ENCODE measurements at regions not wholly inside any gene's neighbourhood (a gene's known extent, or its start where the extent isn't known, plus 50 kb on each side); places are given as distances from the start of the nearest gene placed in this dataset.
"Not testable (repeated sequence)": the region's sequence is repeated elsewhere in the genome, so short reads cannot be mapped to it uniquely, and the experiment has no call there.

DNA sequence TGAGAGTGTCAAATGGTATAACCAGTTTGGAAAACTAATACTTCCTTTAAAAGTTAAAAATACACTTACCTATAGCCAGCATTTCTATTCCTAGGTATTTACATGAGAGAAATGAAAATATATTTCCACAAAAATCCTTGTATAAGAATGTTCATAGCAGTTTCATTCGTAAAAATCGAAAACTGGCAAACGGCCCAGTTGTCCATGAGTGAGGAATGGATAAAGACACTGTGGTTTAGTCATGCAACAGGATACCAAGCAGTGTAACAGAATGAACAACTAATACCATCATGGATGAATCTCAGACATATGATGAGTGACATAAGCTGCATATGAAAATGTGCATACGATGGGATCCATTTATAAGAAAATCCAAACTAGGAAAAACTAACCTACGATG, 136.7 kb downstream of the MACROH2A1 start:
- DNase-seq (ENCODE audit: low read depth in 1 of 2, low spot score in 2 of 2): no peak
- no peak overlapping the region for H3K4me3 ChIP-seq
- H3K27me3 ChIP-seq (replicated peaks): no peaks in the 10 kb centered on the region
- H3K36me3 ChIP-seq: no peaks in the 10 kb centered on the region
- H3K4me1 ChIP-seq (replicated peaks): peaks cover 28% of the 10 kb centered on the region
- H3K9me3 ChIP-seq (replicated peaks): no peaks in the 10 kb centered on the region
- no peak overlapping the region for H3K27ac ChIP-seq

DNA sequence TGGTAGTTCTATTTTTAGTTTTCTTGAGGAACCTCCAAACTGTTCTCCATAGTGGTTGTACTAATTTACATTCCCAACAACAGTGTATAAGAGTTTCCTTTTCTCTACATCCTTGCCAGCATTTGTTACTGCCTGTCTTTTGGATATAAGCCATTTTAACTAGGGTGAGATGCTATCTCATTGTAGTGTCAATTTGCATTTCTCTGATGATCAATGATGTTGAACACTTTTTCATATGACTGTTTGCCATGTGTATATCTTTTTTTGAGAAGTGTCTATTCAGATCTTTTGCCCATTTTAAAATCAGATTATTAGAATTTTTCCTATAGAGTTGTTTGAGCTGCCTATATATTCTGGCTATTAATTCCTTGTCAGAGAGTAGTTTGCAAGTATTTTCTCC, 138.9 kb downstream of the MACROH2A1 start:
- H3K27me3 ChIP-seq (replicated peaks); H3K9me3 ChIP-seq (replicated peaks); H3K27ac ChIP-seq; DNase-seq (ENCODE audit: low read depth in 1 of 2, low spot score in 2 of 2); H3K4me3 ChIP-seq; H3K36me3 ChIP-seq: not testable (repeated sequence)
- peaks cover 14% of the 10 kb centered on the region for H3K4me1 ChIP-seq (replicated peaks)

DNA sequence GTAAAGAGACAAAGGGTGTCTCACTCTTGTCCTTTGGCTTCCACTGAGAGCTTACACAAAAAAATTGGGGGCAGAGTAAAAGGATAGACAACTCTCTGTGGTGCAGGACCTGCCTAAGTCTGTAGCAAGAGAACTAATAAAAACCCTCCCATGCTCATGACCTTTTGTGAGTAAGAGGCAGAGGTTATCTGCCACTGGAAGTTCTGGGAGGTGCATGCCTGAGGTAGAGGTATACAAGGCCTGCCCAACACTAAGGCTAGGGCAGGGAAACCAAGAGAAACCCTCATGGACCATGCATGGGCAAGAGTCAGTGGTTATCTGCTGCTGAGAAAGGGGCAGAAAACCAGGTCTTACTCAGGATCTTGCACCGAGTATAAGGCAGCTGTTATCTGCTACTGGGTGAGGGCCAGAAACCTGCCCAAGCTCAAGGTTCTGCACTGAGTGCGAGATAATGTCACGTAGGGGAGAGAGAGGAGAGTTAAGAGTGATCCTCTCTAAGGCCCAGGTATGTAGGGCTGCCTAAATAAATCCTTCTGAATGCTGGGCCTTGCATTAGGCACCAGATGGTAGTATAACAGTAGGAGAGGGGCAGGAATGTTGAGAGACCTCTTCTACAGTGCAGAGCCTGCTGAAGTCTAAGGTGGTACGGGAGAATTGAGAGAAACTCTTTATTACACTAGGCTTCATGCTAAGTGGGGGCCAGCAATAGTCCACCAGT, 143.4 kb downstream of the MACROH2A1 start:
- H3K36me3 ChIP-seq: no peaks in the 10 kb centered on the region
- H3K4me3 ChIP-seq: no peak overlapping the region
- H3K27me3 ChIP-seq (replicated peaks): no peaks in the 10 kb centered on the region
- DNase-seq (ENCODE audit: low read depth in 1 of 2, low spot score in 2 of 2): no peak
- H3K9me3 ChIP-seq (replicated peaks): no peaks in the 10 kb centered on the region
- H3K4me1 ChIP-seq (replicated peaks): peaks cover 6% of the 10 kb centered on the region
- no peak overlapping the region for H3K27ac ChIP-seq

DNA sequence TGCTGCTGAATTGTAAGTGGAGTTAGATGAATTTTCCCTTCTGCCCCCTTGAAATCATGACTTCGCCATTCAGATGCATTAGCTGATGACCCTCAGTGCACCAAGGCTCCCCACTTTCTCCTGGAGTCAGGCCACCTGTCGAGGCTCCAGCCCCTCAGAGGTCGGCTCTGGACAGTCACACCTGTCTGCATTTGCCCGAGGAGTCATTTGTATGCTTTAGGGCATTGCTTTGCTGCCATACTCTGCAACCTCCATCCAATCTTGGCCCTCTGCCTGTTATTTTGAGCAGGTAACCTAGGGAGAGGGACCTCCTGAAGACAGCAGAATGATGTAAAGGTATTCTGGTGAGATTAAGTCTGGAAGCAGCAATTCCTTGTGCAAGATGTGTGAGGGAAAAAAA, 144.8 kb downstream of the MACROH2A1 start:
- Histone ChIP-seq H3K4me3 (no peak overlapping the region), H3K27ac (no peak overlapping the region), H3K27me3 (replicated peaks) (no peaks in the 10 kb centered on the region), H3K9me3 (replicated peaks) (no peaks in the 10 kb centered on the region), H3K4me1 (replicated peaks) (peaks cover 14% of the 10 kb centered on the region), H3K36me3 (no peaks in the 10 kb centered on the region)
- DNase-seq (ENCODE audit: low read depth in 1 of 2, low spot score in 2 of 2): no peak

DNA sequence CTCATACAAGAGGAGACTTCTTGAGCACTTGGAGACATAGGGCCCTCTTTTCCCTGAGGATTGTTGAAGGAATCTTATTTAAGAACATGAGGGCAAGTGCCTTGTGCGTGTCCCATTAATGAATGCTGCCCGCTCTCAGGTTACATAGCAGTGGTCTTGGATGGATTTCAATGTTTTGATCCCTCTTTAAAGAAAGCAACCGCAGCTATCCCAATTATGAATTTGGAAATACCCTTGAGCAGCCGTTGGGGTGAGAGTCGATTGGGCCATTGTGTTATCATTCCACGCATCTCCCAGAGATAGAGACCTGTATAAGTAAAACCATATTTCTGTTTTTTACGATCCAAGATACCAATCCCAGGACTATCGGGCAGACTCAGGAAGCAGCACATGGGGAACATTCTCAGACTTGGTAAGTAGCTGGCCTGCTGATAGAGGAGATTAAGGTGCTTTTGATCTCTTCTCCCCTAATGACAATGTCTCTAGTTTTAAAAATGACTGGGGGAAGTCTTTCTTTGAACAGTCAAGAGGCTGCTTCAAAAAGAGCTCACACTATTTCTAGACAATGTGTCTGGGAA, 145.3 kb downstream of the MACROH2A1 start:
- Histone ChIP-seq H3K9me3 (replicated peaks) (no peaks in the 10 kb centered on the region), H3K4me1 (replicated peaks) (peaks cover 15% of the 10 kb centered on the region), H3K36me3 (no peaks in the 10 kb centered on the region), H3K27me3 (replicated peaks) (no peaks in the 10 kb centered on the region), H3K4me3 (no peak overlapping the region), H3K27ac (no peak overlapping the region)
- DNase-seq (ENCODE audit: low read depth in 1 of 2, low spot score in 2 of 2): peak in 1 of 2 experiments; percentile 27

DNA sequence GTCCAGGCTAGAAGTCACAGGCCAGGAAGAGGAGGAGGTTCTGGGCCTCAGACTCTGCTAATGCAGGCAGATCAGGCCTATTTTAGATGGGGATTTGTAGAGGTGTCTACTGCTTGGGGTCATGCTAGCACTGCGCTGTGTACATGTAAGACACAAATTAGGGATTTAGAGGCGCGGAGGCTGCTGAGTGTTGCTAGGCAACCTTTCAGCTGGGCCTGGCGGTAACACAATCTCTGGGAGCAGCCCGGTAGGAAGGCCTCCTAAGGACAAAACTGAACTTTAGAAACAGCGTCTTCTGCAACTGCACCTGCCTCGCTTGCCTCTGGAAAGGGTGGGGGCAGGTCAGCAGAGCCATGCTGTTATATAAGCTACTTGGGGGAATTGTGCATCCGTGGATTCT, 147.9 kb downstream of the MACROH2A1 start:
- Histone ChIP-seq H3K27me3 (replicated peaks) (no peaks in the 10 kb centered on the region), H3K4me3 (no peak overlapping the region), H3K27ac (no peak overlapping the region), H3K9me3 (replicated peaks) (no peaks in the 10 kb centered on the region), H3K4me1 (replicated peaks) (peaks cover 34% of the 10 kb centered on the region), H3K36me3 (no peaks in the 10 kb centered on the region)
- DNase-seq (ENCODE audit: low read depth in 1 of 2, low spot score in 2 of 2): peak in 1 of 2 experiments; percentile 33

DNA sequence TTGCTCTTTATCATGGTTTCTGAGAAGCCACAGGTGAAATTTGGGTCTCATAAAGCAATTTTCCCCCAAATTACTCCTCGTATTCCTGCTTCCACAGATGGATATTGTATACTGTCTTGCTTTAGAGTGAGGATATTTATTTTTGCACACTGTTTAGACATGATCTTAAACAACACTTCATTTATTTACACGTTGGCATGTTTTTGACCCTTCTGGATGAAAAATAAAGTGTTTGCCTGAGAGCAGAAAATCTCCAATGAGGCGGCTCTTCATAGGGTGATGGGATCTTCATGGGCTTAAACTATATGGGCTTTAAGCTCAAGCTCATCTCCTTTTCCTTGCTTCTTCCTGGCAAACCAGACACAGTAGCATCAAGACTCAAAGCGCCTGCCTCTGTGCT, 148.4 kb downstream of the MACROH2A1 start:
- H3K4me3 ChIP-seq: no peak overlapping the region
- no peaks in the 10 kb centered on the region for H3K9me3 ChIP-seq (replicated peaks)
- H3K36me3 ChIP-seq: no peaks in the 10 kb centered on the region
- H3K27me3 ChIP-seq (replicated peaks): no peaks in the 10 kb centered on the region
- H3K27ac ChIP-seq: no peak overlapping the region
- no peak for DNase-seq (ENCODE audit: low read depth in 1 of 2, low spot score in 2 of 2)
- H3K4me1 ChIP-seq (replicated peaks): peaks cover 38% of the 10 kb centered on the region

DNA sequence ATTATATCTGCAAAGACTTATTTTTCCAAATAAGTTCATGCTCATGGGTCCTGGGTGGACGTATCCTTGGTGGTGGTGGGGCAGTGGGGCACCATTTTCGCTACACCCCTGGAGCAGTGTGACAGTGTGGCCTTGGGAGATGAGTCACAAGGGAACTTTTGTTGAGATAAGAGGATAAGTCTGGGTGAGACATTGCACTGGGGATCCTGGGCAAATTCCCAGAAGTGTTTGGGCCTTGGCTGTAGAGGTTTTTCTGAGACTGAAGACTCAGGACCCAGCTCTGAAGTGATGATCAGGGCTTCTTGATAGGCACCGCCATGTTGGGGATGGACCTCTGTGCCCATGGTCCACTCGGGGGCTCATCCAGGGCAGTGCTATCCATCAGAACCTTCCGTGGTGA, 149.4 kb downstream of the MACROH2A1 start:
- peak; percentile 28 to 48 for DNase-seq (ENCODE audit: low read depth in 1 of 2, low spot score in 2 of 2)
- Histone ChIP-seq H3K27ac (no peak overlapping the region), H3K27me3 (replicated peaks) (no peaks in the 10 kb centered on the region), H3K36me3 (no peaks in the 10 kb centered on the region), H3K9me3 (replicated peaks) (no peaks in the 10 kb centered on the region), H3K4me3 (no peak overlapping the region), H3K4me1 (replicated peaks) (peaks cover 44% of the 10 kb centered on the region)

DNA sequence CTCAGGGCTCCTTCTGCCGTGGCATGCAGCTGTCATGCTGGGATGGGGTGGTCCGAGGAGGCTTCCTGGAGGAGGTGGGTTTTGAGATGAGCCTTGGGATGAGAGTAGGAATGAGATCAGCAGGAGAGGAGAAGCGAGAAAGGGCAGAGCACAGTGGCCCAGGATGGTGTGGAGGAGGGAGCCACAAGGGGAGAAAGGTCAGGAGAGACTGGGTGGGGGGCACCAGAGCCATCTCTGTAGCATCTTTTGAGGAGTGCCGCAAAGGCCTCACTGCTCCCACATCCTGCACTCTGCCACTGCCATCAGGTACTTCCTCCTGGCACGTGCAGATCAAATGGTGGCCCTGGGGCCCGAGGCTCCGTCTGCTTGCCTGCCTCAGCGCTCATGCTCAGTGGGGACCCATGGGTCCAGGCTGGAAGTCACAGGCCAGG, 150.2 kb downstream of the MACROH2A1 start:
- DNase-seq (ENCODE audit: low read depth in 1 of 2, low spot score in 2 of 2): peak in 1 of 2 experiments; percentile 43
- H3K4me1 ChIP-seq (replicated peaks): peaks cover 44% of the 10 kb centered on the region
- H3K9me3 ChIP-seq (replicated peaks): no peaks in the 10 kb centered on the region
- no peaks in the 10 kb centered on the region for H3K36me3 ChIP-seq
- H3K4me3 ChIP-seq: no peak overlapping the region
- H3K27ac ChIP-seq: no peak overlapping the region
- no peaks in the 10 kb centered on the region for H3K27me3 ChIP-seq (replicated peaks)

DNA sequence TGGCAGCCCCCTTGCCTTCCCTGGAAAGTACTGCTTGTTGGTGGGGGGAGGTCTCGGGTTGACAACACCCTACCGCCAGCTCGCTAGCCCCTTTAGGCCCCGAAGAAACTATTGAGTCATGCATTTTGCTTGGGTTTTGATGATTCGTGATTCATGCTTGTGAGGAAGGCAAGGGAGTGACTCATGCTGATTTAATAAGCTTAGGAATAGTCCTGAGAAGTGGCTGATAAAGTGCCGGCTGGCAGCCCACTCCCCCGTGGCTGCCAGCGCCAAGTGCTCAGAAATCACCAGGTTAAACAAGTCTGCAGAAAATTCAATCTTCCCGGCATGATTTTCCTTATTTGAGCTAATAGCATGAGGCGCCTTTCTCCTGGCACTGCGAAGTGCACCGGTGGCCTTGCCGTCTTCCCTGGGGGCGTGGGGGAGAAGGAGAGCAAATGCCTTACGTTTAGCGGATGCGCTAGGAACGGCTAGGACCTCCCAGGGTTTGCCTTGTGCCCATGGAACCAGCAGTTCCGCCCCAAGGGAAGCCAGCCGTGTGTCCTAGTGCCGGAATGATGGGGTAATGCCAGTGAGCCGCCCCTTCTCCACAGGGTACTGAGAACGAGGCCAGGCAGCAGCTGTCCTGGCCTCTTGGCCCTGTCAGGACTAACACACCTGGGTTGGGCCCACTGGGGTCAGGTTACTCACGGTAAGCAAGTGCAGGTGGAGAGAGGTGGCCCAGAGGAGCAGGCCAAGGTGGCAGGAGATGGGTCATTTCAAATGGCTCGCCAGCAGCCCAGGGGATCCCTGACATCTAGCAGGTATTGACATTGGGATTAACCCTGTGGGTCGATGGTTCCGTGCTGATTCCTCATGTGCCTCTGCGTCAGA, 151.9 kb downstream of the MACROH2A1 start:
- Histone ChIP-seq H3K36me3 (no peaks in the 10 kb centered on the region), H3K27ac (peak overlapping the region; percentile 59), H3K9me3 (replicated peaks) (no peaks in the 10 kb centered on the region), H3K4me3 (peak overlapping the region; percentile 12; the same call in 1 of the 2 replicates), H3K4me1 (replicated peaks) (peaks cover 45% of the 10 kb centered on the region), H3K27me3 (replicated peaks) (no peaks in the 10 kb centered on the region)
- peak; percentile 86 to 95 for DNase-seq (ENCODE audit: low read depth in 1 of 2, low spot score in 2 of 2)

DNA sequence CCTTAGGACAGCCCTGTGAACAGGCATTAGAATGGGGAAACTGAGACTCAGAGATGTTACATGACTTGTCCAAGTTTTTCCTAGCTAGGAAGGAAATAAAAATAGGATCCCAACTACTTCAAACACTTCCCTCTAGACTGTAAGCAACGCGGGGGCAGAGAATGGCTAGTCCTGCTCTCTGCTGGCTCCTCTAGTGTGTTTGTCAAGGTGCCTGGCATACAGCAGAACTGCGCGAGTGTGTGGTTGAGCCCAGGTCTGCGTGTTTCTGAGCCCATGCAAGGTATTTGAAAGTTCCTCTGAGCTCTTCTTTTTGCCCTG, 152.5 kb downstream of the MACROH2A1 start:
- no peak for DNase-seq (ENCODE audit: low read depth in 1 of 2, low spot score in 2 of 2)
- H3K9me3 ChIP-seq (replicated peaks): no peaks in the 10 kb centered on the region
- H3K36me3 ChIP-seq: no peaks in the 10 kb centered on the region
- H3K27me3 ChIP-seq (replicated peaks): no peaks in the 10 kb centered on the region
- no peak overlapping the region for H3K4me3 ChIP-seq
- peaks cover 51% of the 10 kb centered on the region for H3K4me1 ChIP-seq (replicated peaks)
- peak overlapping the region; percentile 59 for H3K27ac ChIP-seq

DNA sequence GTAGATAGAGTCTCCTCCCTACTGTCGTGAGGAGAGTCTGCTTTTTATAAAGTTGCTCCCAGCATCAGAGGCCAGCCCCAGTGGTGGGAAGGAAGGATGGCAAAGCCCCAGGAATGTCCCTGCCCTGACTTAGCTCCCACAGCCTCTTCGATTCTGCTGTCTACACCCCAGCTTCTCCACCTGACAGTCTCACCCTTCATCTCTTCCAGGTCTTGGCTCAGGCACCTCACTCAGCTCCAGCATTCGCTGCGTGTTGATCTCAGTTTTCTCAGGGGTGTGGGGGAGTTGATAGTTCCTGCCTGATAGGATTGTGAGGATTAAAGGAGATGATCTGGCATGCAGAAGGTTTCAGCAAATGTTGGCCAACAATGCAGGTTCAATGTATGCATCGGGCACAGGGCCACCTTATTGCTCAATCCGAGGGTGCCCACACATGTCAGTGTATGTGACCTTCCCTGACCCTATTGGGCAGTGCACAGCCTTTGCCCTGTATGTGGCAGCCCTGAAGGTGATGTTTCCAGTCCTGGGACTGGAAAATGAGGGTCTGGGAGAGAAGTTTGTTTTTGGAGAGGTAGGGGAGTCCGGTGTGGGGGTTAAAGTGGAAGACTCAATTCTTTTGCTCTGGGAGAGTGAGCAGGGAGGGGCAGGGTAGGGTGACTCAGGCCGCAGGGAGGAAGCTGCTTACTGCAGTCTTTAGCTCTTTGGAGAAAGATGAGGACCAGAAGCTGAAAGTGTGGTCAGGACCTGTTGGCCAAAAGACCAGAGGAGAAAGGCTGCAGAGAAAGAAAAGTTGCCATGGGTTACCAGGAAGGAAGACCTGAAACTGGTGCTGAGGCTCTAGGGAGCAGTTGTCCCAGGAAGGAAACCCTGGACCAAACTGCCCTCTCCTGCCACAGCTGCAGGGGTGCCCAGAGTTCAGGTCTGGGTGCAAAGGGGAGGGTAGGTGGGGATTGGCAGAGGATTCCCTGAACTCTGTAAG, 153.2 kb downstream of the MACROH2A1 start:
- Histone ChIP-seq H3K4me1 (replicated peaks) (peaks cover 54% of the 10 kb centered on the region), H3K36me3 (no peaks in the 10 kb centered on the region), H3K27ac (peak overlapping the region; percentile 59), H3K27me3 (replicated peaks) (no peaks in the 10 kb centered on the region), H3K9me3 (replicated peaks) (no peaks in the 10 kb centered on the region), H3K4me3 (no peak overlapping the region)
- peak; percentile 61 to 64 for DNase-seq (ENCODE audit: low read depth in 1 of 2, low spot score in 2 of 2)

DNA sequence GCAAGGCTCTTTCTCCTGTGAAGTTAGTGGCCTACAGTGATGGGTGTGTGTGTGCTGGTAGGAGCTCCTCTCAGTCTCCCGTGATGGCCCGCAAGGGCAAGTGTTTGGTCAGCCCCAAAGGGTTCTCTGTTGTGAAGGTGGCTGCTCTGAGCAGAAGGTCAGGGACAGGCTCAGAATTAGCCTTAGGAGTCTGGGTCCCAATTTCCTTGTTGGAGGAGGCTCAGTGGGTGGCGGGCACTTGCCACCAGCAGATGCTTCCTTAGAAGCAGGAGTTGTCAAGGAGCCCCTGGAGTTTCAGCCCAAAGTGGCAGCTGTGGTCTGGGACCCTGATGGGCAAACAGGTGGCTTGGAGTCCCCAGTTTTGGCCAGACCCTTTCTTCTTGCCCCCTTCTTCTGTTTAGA, 154.4 kb downstream of the MACROH2A1 start:
- peak in 1 of 2 experiments; percentile 30 for DNase-seq (ENCODE audit: low read depth in 1 of 2, low spot score in 2 of 2)
- Histone ChIP-seq H3K9me3 (replicated peaks) (no peaks in the 10 kb centered on the region), H3K4me1 (replicated peaks) (peaks cover 52% of the 10 kb centered on the region), H3K27me3 (replicated peaks) (no peaks in the 10 kb centered on the region), H3K4me3 (no peak overlapping the region), H3K36me3 (no peaks in the 10 kb centered on the region), H3K27ac (no peak overlapping the region)

All from SJSA1 (cell line).